ENCODE measurements at regions not wholly inside any gene's neighbourhood (a gene's known extent, or its start where the extent isn't known, plus 50 kb on each side); places are given as distances from the start of the nearest gene placed in this dataset.

DNA sequence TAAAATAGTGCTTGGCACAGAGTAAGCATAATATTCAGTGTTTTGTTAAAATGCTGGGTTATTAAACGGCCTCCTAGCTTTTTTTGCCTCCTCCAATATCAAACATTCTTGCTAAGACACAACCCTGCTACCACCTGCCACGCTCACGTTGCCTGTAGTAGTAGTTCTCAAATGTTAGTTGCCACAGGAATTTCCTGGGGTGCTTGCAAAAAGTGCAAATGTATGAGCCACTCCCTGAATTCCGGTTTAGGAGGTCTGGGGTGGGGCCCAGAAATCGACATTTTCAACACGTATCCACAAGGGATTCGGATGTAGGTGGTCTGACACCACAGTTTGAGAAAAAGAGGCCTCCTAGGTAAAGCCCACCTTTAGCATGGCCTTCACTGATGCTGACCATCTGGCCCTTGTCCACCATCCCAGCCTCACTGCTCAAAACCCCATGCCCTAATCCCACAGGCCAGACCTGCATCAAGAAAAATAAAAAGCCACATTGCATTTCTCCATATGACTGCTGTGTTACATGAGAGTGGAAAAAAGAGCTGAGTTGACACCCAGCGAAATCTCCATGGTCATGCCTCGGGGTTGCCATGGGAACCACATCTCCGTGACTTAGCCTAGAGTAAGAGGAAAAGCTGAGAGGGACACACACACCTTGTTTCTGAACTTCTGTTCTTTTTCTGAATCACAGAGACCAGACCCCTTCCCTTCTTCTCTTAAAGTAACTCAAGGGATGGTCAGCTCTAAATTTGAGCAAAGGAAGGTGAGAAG lies 116.4 kb upstream of the HES1 start:
- DNase-seq (ENCODE audit: low spot score): no peak
- TF ChIP-seq, protein P1, sequence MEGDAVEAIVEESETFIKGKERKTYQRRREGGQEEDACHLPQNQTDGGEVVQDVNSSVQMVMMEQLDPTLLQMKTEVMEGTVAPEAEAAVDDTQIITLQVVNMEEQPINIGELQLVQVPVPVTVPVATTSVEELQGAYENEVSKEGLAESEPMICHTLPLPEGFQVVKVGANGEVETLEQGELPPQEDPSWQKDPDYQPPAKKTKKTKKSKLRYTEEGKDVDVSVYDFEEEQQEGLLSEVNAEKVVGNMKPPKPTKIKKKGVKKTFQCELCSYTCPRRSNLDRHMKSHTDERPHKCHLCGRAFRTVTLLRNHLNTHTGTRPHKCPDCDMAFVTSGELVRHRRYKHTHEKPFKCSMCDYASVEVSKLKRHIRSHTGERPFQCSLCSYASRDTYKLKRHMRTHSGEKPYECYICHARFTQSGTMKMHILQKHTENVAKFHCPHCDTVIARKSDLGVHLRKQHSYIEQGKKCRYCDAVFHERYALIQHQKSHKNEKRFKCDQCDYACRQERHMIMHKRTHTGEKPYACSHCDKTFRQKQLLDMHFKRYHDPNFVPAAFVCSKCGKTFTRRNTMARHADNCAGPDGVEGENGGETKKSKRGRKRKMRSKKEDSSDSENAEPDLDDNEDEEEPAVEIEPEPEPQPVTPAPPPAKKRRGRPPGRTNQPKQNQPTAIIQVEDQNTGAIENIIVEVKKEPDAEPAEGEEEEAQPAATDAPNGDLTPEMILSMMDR (IDR thresholded peaks at IDR 0.05; ENCODE audit: extremely low read depth, insufficient read depth, missing control alignments): no peak
- in situ Hi-C loops (cut with MboI; ENCODE audit: low pct_unique_long_range_greater_than_20kb, low sequenced_read_pairs, unreplicated experiment): no loop called here

- no peak for DNase-seq (ENCODE audit: low spot score)
- in situ Hi-C loops (cut with MboI; ENCODE audit: low pct_unique_long_range_greater_than_20kb, low sequenced_read_pairs, unreplicated experiment): no loop called here
- TF ChIP-seq, protein P1 (IDR thresholded peaks at IDR 0.05; ENCODE audit: extremely low read depth, insufficient read depth, missing control alignments): no peak
Observed at GRCh38 chr3:194022052-194022451, 113.9 kb upstream of the HES1 start.

DNA sequence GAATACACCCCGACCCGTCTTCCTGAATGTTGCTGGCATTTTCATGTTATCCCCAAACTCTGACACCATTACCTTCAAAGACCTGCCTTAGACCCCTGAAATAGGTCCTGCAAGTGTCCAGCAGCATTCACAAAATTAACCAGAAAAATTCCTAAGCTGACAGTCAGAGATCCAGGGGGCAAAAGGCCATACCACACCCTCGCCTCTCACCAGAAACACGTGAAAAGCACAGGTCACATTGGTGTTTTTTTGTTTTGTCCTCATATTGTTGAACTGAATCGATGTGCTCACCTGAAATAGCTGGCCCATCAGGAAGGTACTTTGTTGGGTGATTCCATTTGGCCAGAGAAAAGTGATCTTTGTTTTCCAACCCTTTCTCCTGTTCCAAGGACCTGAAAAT lies 113.1 kb upstream of the HES1 start:
- TF ChIP-seq, protein P1 (IDR thresholded peaks at IDR 0.05; ENCODE audit: extremely low read depth, insufficient read depth, missing control alignments): no peak
- DNase-seq (ENCODE audit: low spot score): no peak
- in situ Hi-C loops (cut with MboI; ENCODE audit: low pct_unique_long_range_greater_than_20kb, low sequenced_read_pairs, unreplicated experiment): no loop called here

GRCh38 chr3:194023501-194024280 lies 112.3 kb upstream of the HES1 start:
- no peak for DNase-seq (ENCODE audit: low spot score)
- in situ Hi-C loops (cut with MboI; ENCODE audit: low pct_unique_long_range_greater_than_20kb, low sequenced_read_pairs, unreplicated experiment): no loop called here
- TF ChIP-seq, protein P1 (IDR thresholded peaks at IDR 0.05; ENCODE audit: extremely low read depth, insufficient read depth, missing control alignments): no peak

- in situ Hi-C loops (cut with MboI; ENCODE audit: low pct_unique_long_range_greater_than_20kb, low sequenced_read_pairs, unreplicated experiment): no loop called here
- TF ChIP-seq, protein P1 (IDR thresholded peaks at IDR 0.05; ENCODE audit: extremely low read depth, insufficient read depth, missing control alignments): no peak
- no peak for DNase-seq (ENCODE audit: low spot score)
Observed at GRCh38 chr3:194025119-194025518, 110.8 kb upstream of the HES1 start.

DNA sequence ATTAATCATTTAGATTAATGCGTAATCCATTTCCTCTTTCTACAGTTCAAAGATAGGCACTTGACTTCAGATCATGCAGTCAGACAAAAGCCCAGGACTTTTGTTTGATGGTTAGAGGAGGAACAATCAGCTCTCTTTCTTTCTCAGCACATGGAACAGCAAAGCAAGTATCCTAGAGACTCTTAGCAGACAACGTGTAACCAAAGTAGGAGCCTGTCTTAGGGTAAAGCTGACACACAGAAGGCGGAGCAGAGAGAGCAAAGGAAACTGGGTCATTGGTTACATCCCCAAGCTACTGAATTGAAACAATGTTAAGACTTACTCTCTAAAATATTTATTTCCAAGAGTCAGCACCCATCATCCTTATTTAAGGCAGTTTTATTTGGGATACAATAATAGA lies 110.0 kb upstream of the HES1 start:
- in situ Hi-C loops (cut with MboI; ENCODE audit: low pct_unique_long_range_greater_than_20kb, low sequenced_read_pairs, unreplicated experiment): no loop called here
- no peak for DNase-seq (ENCODE audit: low spot score)
- TF ChIP-seq, protein P1 (IDR thresholded peaks at IDR 0.05; ENCODE audit: extremely low read depth, insufficient read depth, missing control alignments): no peak

Measured in GM13977 (cell line).